DOHH2 (cell line): ENCODE measurements at regions not wholly inside any gene's neighbourhood (a gene's known extent, or its start where the extent isn't known, plus 50 kb on each side); places are given as distances from the start of the nearest gene placed in this dataset.

Experiments used
- H3F3A ChIP-seq: fragments of 200-600 bp; sonication (generic), shearing (Covaris generic); 2 replicates; pipeline ENCODE4 v1.6.0; 2016; ENCODE audit warnings: antibody characterized with exemption, mild to moderate bottlenecking; ENCODE audit not compliant: control insufficient read depth, insufficient read depth
- H3K27ac ChIP-seq: fragments of 200-600 bp; sonication (generic); 2 replicates; pipeline ENCODE4 v1.5.1; 2014; ENCODE audit warnings: low read depth, mild to moderate bottlenecking, low read length, moderate library complexity
- H3K27me3 ChIP-seq: fragments of 200-600 bp; sonication (generic); 2 replicates; pipeline ENCODE4 v1.6.1; 2014; ENCODE audit warnings: mild to moderate bottlenecking, low read length, mixed read lengths; ENCODE audit not compliant: control insufficient read depth
- H3K36me3 ChIP-seq: fragments of 200-600 bp; sonication (generic); 2 replicates; pipeline ENCODE4 v1.6.1; 2014; ENCODE audit warnings: mild to moderate bottlenecking, low read length, moderate library complexity, mixed read lengths; ENCODE audit not compliant: control insufficient read depth
- H3K4me1 ChIP-seq: fragments of 200-600 bp; sonication (generic); 2 replicates; pipeline ENCODE4 v1.6.1; 2014; ENCODE audit warnings: mild to moderate bottlenecking, low read length, mixed read lengths; ENCODE audit not compliant: control insufficient read depth
- H3K4me2 ChIP-seq: fragments of 200-600 bp; sonication (generic); 2 replicates; pipeline ENCODE4 v1.6.0; 2014; ENCODE audit warnings: mild to moderate bottlenecking, low read length, moderate library complexity
- H3K4me3 ChIP-seq: fragments of 200-600 bp; sonication (generic); 2 replicates; pipeline ENCODE4 v1.5.1; 2014; ENCODE audit warnings: mild to moderate bottlenecking, low read length, mixed read lengths
- H3K79me2 ChIP-seq: fragments of 200-600 bp; sonication (generic); 2 replicates; pipeline ENCODE4 v1.6.1; 2014; ENCODE audit warnings: mild to moderate bottlenecking, low read length, mixed read lengths; ENCODE audit not compliant: control insufficient read depth
- H3K9me2 ChIP-seq: fragments of 200-600 bp; sonication (generic); replicated peaks from 2 replicates; pipeline ENCODE4 v1.6.1; 2014; ENCODE audit warnings: mild to moderate bottlenecking, low read length, mixed read lengths; ENCODE audit not compliant: control insufficient read depth
- H3K9me3 ChIP-seq: fragments of 200-600 bp; sonication (generic); 2 replicates; pipeline ENCODE4 v1.6.1; 2014; ENCODE audit warnings: antibody characterized with exemption, low read length, mixed read lengths; ENCODE audit not compliant: control insufficient read depth, insufficient read depth
- H4K20me1 ChIP-seq: fragments of 200-600 bp; sonication (generic); 2 replicates; pipeline ENCODE4 v1.6.0; 2014; ENCODE audit warnings: low read depth, mild to moderate bottlenecking, antibody characterized with exemption, low read length, moderate library complexity; ENCODE audit not compliant: control insufficient read depth, insufficient read depth
- EZH2phosphoT487 ChIP-seq: fragments of 200-600 bp; sonication (generic); IDR thresholded peaks from 2 replicates; pipeline ENCODE4 v1.6.1; 2017; ENCODE audit warnings: borderline replicate concordance, mild to moderate bottlenecking, antibody characterized with exemption, low read length, moderate library complexity, mixed read lengths
- TF ChIP-seq, protein P1 (sequence below): fragments of 200-600 bp; sonication (generic); IDR thresholded peaks from one replicate; pipeline ENCODE4 v1.5.1; 2014; ENCODE audit warnings: antibody characterized with exemption, mild to moderate bottlenecking, low read depth, low read length; ENCODE audit not compliant: poor library complexity, severe bottlenecking

DNA sequence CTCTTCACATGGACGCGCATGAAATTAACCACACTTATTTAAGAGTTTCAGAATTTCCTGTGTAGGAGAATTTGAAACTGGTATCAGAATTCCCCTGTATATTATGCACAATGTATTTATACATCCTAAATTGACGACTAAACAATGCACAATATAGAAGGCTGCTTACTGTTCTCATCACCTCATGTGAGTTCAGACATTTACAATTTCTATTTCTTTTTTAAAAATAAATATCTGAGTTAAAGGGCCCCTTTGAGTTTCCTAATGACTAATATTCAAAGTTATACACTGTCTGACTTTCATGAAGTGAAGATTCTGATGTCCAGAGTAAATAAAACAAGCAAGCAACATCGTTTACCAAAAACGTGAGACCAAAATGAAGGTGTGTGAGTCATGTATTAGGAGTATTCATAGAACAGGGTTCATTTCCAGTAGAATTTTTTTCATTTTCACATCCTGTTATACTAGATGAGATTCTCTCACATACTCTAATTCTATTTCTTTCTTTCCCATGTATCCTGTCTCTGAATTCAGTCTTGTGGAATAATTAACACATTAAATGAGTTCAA lies 406.2 kb downstream of the NUP35 start:
- no peak for TF ChIP-seq EZH2phosphoT487
- TF ChIP-seq, protein P1, sequence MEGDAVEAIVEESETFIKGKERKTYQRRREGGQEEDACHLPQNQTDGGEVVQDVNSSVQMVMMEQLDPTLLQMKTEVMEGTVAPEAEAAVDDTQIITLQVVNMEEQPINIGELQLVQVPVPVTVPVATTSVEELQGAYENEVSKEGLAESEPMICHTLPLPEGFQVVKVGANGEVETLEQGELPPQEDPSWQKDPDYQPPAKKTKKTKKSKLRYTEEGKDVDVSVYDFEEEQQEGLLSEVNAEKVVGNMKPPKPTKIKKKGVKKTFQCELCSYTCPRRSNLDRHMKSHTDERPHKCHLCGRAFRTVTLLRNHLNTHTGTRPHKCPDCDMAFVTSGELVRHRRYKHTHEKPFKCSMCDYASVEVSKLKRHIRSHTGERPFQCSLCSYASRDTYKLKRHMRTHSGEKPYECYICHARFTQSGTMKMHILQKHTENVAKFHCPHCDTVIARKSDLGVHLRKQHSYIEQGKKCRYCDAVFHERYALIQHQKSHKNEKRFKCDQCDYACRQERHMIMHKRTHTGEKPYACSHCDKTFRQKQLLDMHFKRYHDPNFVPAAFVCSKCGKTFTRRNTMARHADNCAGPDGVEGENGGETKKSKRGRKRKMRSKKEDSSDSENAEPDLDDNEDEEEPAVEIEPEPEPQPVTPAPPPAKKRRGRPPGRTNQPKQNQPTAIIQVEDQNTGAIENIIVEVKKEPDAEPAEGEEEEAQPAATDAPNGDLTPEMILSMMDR, result no peak
- Histone ChIP-seq H3K9me3 (no peaks in the 10 kb centered on the region), H3K4me2 (no peak overlapping the region), H3K4me1 (0 out of 2 replicates have a peak, but pooled peaks cover 3% of the 10 kb centered on the region), H3K4me3 (no peak overlapping the region), H4K20me1 (no peaks in the 10 kb centered on the region), H3K27ac (no peak overlapping the region), H3K79me2 (no peaks in the 10 kb centered on the region), H3K9me2 (no peaks in the 10 kb centered on the region), H3K36me3 (no peaks in the 10 kb centered on the region), H3K27me3 (no peaks in the 10 kb centered on the region), H3F3A (no peaks in the 10 kb centered on the region)

DNA sequence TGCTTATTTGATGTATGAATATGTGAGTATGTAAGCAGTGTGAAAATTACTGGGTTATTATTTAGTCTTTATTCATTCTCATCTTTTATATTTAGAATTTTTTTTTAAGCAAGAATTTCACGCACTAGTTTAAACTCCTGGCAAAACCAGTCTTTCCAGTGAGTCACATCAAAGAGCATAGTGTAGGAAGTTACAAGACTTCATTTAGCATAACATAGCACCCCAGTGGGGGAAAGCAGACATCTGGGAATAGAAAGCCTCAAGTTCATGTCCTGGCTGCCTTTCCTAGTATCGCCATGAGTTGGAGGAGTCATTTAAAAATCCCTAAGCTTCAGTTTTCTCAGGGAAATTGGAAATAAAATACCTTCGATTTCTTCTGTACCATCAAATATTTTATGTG lies 408.3 kb downstream of the NUP35 start:
- H3K79me2 ChIP-seq, result no peaks in the 10 kb centered on the region
- no peaks in the 10 kb centered on the region for H3K9me2 ChIP-seq
- no peak overlapping the region for H3K27ac ChIP-seq
- H3K9me3 ChIP-seq, result no peaks in the 10 kb centered on the region
- no peak overlapping the region for H3K4me2 ChIP-seq
- no peaks in the 10 kb centered on the region for H3K36me3 ChIP-seq
- no peak overlapping the region for H3K4me3 ChIP-seq
- no peaks in the 10 kb centered on the region for H3F3A ChIP-seq
- TF ChIP-seq, protein P1, result no peak
- no peak for TF ChIP-seq EZH2phosphoT487
- 0 out of 2 replicates have a peak, but pooled peaks cover 3% of the 10 kb centered on the region for H3K4me1 ChIP-seq
- no peaks in the 10 kb centered on the region for H3K27me3 ChIP-seq
- no peaks in the 10 kb centered on the region for H4K20me1 ChIP-seq

DNA sequence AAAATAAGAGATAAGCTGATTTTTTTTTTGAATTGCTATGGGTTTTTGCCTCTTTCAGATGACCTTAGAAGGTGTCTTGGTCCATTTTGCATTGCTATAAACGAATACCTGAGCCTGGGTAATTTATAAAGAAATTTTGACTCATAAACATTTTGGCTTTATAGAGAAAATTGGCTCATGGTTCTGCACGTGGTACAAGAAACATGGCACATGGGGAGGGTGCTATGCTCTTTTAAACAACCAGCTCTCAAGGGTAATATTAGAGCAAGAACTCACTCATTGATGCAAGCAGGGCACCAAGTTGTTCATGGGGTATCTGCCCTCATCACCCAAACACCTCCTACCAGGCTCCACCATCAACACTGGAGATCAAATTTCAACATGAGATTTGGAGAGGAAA lies 408.8 kb downstream of the NUP35 start:
- Histone ChIP-seq H3K4me1 (0 out of 2 replicates have a peak, but pooled peaks cover 3% of the 10 kb centered on the region), H3K79me2 (no peaks in the 10 kb centered on the region), H3K9me2 (no peaks in the 10 kb centered on the region), H3K36me3 (no peaks in the 10 kb centered on the region), H3K4me2 (no peak overlapping the region), H3K4me3 (no peak overlapping the region), H3K9me3 (no peaks in the 10 kb centered on the region), H3F3A (no peaks in the 10 kb centered on the region), H3K27me3 (no peaks in the 10 kb centered on the region), H3K27ac (no peak overlapping the region), H4K20me1 (no peaks in the 10 kb centered on the region)
- no peak for TF ChIP-seq EZH2phosphoT487
- TF ChIP-seq, protein P1, result no peak
